Bronchial epithelial cell (primary cell): ENCODE measurements at regions not wholly inside any gene's neighbourhood (a gene's known extent, or its start where the extent isn't known, plus 50 kb on each side); places are given as distances from the start of the nearest gene placed in this dataset.

Experiments
- DNase-seq: peaks from one replicate; pipeline ENCODE4 v3.0.0-alpha.2; 2010; ENCODE audit warnings: low read depth
- FAIRE-seq: peaks from 2 replicates; lab custom pipeline; 2011; peaks lifted over from hg19 to GRCh38; lab: Jason Lieb, UNC
- H3K27me3 ChIP-seq: 2 replicates; pipeline ENCODE4 v1.5.1; 2011; ENCODE audit warnings: low read length; ENCODE audit not compliant: control insufficient read depth, insufficient read depth
- H3K36me3 ChIP-seq: 2 replicates; pipeline ENCODE4 v1.5.1; 2011; ENCODE audit warnings: low read length; ENCODE audit not compliant: control insufficient read depth, insufficient read depth
- H3K4me3 ChIP-seq: 2 replicates; pipeline ENCODE4 v1.5.1; 2011; ENCODE audit warnings: mild to moderate bottlenecking, low read depth, low read length, control low read depth
- CTCF ChIP-seq: IDR thresholded peaks from 2 replicates; pipeline ENCODE4 v1.5.1; 2011; ENCODE audit warnings: mild to moderate bottlenecking, moderate library complexity, low read length, control low read depth, inconsistent platforms; ENCODE audit not compliant: insufficient read depth, severe bottlenecking

GRCh38 chr1:55316502-55316901 is 101.3 kb upstream of the USP24 start:
- H3K27me3 ChIP-seq = no peaks in the 10 kb centered on the region
- no peak overlapping the region for H3K4me3 ChIP-seq
- no peak for TF ChIP-seq CTCF
- H3K36me3 ChIP-seq = no peaks in the 10 kb centered on the region
- DNase-seq (no peak), FAIRE-seq (no peak)

DNA sequence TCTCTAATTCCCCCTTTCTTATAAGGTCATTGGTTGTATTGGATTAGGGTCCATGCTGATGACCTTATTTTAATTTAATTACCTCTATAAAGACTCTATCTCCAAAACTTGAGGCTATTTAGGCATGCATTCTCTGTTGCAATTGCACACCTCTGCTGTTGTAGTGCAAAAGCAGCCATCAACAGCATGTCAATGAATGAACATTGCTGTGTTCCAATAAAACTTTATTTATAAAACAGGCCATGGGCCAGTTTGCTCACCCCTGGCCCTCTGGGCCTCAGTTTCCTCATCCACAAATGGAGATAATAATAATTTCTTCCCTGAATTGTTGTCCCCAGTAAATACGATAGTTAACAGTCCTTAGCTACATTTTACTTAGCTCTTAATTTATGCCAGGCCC is 100.4 kb upstream of the USP24 start:
- Histone ChIP-seq H3K4me3 (no peak overlapping the region), H3K27me3 (no peaks in the 10 kb centered on the region), H3K36me3 (no peaks in the 10 kb centered on the region)
- no peak for TF ChIP-seq CTCF
- DNase-seq (no peak), FAIRE-seq (no peak)

DNA sequence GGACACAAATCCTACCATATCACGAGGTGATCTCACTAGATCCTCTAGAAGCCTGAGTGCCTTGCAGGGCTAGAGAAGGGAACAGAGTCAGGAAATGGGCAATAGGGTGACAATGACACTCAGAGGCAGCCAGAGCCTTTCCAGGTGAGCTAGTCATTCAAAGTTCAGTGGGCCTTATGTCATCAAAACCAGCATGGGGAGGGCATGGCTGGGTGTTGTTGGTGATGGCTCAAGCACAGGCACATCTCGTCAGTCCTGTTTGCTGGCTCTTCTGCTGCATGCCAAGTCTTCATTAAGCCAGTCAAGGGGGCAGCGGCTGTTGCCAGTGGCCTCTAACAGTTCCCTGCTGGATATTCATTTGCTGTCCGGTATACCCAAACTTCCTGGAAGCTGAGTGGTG is 99.6 kb upstream of the USP24 start:
- Histone ChIP-seq H3K36me3 (no peaks in the 10 kb centered on the region), H3K4me3 (no peak overlapping the region), H3K27me3 (no peaks in the 10 kb centered on the region)
- FAIRE-seq (no peak), DNase-seq (peak; percentile 12)
- TF ChIP-seq CTCF = no peak

- H3K4me3 ChIP-seq = no peak overlapping the region
- DNase-seq = peak; percentile 49
- FAIRE-seq = no peak
- H3K36me3 ChIP-seq = no peaks in the 10 kb centered on the region
- peaks cover 2% of the 10 kb centered on the region for H3K27me3 ChIP-seq
- TF ChIP-seq CTCF = no peak
These were observed 98.7 kb upstream of the USP24 start for GRCh38 chr1:55313903-55314302.

DNA sequence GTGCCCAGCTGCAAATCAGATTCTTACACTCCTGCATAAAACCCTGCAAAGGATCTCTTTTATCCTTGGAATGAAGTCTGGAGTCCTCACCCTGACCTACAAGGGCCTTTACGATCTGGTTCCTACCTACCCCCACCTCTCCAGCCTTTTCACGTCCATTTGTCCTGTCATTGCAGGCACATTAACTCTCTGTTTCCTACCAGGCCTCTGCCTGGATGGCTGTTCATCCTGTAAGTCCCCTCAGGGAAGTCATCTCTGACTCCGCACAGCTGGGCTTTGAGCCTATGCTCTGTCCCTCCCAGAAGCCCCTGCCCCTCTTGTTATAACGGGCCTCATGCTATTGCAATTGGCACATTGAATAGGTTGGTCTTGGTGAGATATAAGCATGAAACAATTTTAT is 96.8 kb upstream of the USP24 start:
- no peak for TF ChIP-seq CTCF
- DNase-seq = no peak
- FAIRE-seq = no peak
- Histone ChIP-seq H3K27me3 (peaks cover 8% of the 10 kb centered on the region), H3K4me3 (no peak overlapping the region), H3K36me3 (no peaks in the 10 kb centered on the region)

GRCh38 chr1:55311057-55311641 is 96.0 kb upstream of the USP24 start:
- no peak overlapping the region for H3K4me3 ChIP-seq
- no peak for TF ChIP-seq CTCF
- peak; percentile 82 for FAIRE-seq
- peaks cover 8% of the 10 kb centered on the region for H3K27me3 ChIP-seq
- H3K36me3 ChIP-seq = no peaks in the 10 kb centered on the region
- DNase-seq = no peak
